Panc1 (cell line): ENCODE measurements at regions not wholly inside any gene's neighbourhood (a gene's known extent, or its start where the extent isn't known, plus 50 kb on each side); places are given as distances from the start of the nearest gene placed in this dataset.

ENCODE experiments used
- ATAC-seq: fragments of 200-7000 bp; cut with Tn5 transposase; 2 replicates; pipeline ENCODE4 v1.9.1; 2020; ENCODE audit warnings: mild to moderate bottlenecking, moderate library complexity
- BruUV-seq: library from RNA; stranded (reverse); fragments of 400-500 nt; replicated peaks from 2 replicates; lab custom pipeline; 2021; lab: Mats Ljungman, UMichigan
- CTCF ChIA-PET: fragments of 300-600 bp; sonication (Branson Sonifier 250); formaldehyde crosslinking; loops from one replicate; lab custom pipeline; 2022; ENCODE audit warnings: antibody characterized with exemption; lab: Charles Lee
- POLR2A ChIA-PET: fragments of 300-600 bp; sonication (Branson Sonifier 250); formaldehyde crosslinking; loops from one replicate; lab custom pipeline; 2022; ENCODE audit warnings: antibody characterized with exemption; lab: Charles Lee
- DNase-seq: peaks from one replicate; pipeline ENCODE4 v3.0.0-alpha.2; 2010; ENCODE audit warnings: low read depth, low spot score
- H3K27ac ChIP-seq: 2 replicates; pipeline ENCODE4 v1.5.1; 2011; ENCODE audit warnings: mild to moderate bottlenecking, low read length, inconsistent platforms
- H3K27me3 ChIP-seq: fragments of 200-500 bp; sonication (Bioruptor generic); 2 replicates; pipeline ENCODE4 v1.6.0; 2014; ENCODE audit warnings: low read length, inconsistent platforms; ENCODE audit not compliant: control insufficient read depth, insufficient read depth
- H3K36me3 ChIP-seq: fragments of 200-500 bp; sonication (Bioruptor generic); 2 replicates; pipeline ENCODE4 v1.5.1; 2014; ENCODE audit warnings: inconsistent platforms, mild to moderate bottlenecking, low read length, moderate library complexity; ENCODE audit not compliant: control insufficient read depth, insufficient read depth
- H3K4me1 ChIP-seq: 2 replicates; pipeline ENCODE4 v1.5.1; 2011; ENCODE audit warnings: inconsistent platforms, mild to moderate bottlenecking, low read length, moderate library complexity; ENCODE audit not compliant: control insufficient read depth, insufficient read depth
- H3K4me3 ChIP-seq, 2 experiments: 2 replicates each; pipeline ENCODE4 v1.5.1; 2011 to 2012; ENCODE audit warnings: low read depth in 2 of 2, low read length in 2 of 2, mild to moderate bottlenecking in 2 of 2, inconsistent platforms in 1 of 2, moderate library complexity in 1 of 2
- H3K9me3 ChIP-seq: fragments of 200-500 bp; sonication (Bioruptor generic); 2 replicates; pipeline ENCODE4 v1.5.1; 2014; ENCODE audit warnings: low read depth, mild to moderate bottlenecking, inconsistent platforms, low read length, moderate library complexity; ENCODE audit not compliant: control insufficient read depth, insufficient read depth
- POLR2AphosphoS5 ChIP-seq: IDR thresholded peaks from 2 replicates; pipeline ENCODE4 v1.6.1; 2012; ENCODE audit warnings: mild to moderate bottlenecking, low read depth, low read length, moderate library complexity
- REST ChIP-seq, 2 experiments: IDR thresholded peaks; 2 replicates each; pipeline ENCODE4 v1.6.1; 2011 to 2012; ENCODE audit warnings: low read depth in 2 of 2, control low read depth in 1 of 2, low read length in 1 of 2, mild to moderate bottlenecking in 1 of 2, moderate library complexity in 1 of 2; ENCODE audit not compliant: insufficient read depth in 1 of 2
- SIN3A ChIP-seq: IDR thresholded peaks from 2 replicates; pipeline ENCODE4 v1.6.1; 2012; ENCODE audit warnings: low read depth, mild to moderate bottlenecking, low read length, moderate library complexity, borderline replicate concordance; ENCODE audit not compliant: insufficient read depth
- TCF7L2 ChIP-seq: IDR thresholded peaks from 2 replicates; pipeline ENCODE4 v1.6.1; 2011; ENCODE audit warnings: mild to moderate bottlenecking, low read depth, low read length, inconsistent platforms
- in situ Hi-C: cut with HindIII; loops from 2 replicates; pipeline ENCODE4 v1.10.0; 2016; ENCODE audit warnings: low sequenced_read_pairs, low pct_unique_long_range_greater_than_20kb
- intact Hi-C: fragments of 100-400 bp; cut with micrococcal nuclease; formaldehyde crosslinking; loops from one replicate; pipeline ENCODE4 v1.10.0; 2022; ENCODE audit not compliant: unreplicated experiment
- TF ChIP-seq, protein P1 (sequence below): fragments of 450-650 bp; IDR thresholded peaks from 2 replicates; pipeline ENCODE4 v1.5.1; 2017; ENCODE audit warnings: mild to moderate bottlenecking

DNA sequence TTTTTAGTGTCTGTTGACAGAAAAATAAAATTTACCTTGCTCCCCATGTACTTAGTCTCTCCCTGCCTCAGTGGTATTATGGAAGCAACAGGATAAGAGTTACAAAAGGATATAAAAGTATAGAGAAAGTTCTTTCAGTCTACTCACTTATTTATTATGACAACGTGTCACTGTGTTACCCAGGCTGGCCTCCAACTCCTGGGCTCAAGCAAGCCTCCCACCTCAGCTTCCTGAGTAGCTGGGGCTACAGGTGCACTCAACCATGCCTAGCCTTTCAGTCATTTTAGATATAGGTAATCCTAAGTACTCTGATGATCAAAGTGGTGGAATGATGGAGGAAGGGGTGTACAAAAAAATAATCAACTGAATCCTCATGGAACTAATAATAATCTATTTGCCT, 215.2 kb upstream of the MKLN1 start:
- Histone ChIP-seq H3K4me3 (no peak overlapping the region), H3K27ac (no peak overlapping the region; the same call in 1 of the 2 replicates), H3K36me3 (no peaks in the 10 kb centered on the region), H3K4me1 (peaks cover 24% of the 10 kb centered on the region), H3K9me3 (no peaks in the 10 kb centered on the region), H3K27me3 (no peaks in the 10 kb centered on the region)
- TF ChIP-seq, protein P1, sequence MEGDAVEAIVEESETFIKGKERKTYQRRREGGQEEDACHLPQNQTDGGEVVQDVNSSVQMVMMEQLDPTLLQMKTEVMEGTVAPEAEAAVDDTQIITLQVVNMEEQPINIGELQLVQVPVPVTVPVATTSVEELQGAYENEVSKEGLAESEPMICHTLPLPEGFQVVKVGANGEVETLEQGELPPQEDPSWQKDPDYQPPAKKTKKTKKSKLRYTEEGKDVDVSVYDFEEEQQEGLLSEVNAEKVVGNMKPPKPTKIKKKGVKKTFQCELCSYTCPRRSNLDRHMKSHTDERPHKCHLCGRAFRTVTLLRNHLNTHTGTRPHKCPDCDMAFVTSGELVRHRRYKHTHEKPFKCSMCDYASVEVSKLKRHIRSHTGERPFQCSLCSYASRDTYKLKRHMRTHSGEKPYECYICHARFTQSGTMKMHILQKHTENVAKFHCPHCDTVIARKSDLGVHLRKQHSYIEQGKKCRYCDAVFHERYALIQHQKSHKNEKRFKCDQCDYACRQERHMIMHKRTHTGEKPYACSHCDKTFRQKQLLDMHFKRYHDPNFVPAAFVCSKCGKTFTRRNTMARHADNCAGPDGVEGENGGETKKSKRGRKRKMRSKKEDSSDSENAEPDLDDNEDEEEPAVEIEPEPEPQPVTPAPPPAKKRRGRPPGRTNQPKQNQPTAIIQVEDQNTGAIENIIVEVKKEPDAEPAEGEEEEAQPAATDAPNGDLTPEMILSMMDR: no peak
- POLR2A ChIA-PET: interaction anchor here (0.6 kb wide), 1 partner anchor 129 kb away, joined by 5 read pairs; no protein-coding TSS in a partner anchor
- ATAC-seq (no peak), DNase-seq (no peak)
- CTCF ChIA-PET: no interaction called here
- intact Hi-C loops: no loop called here
- in situ Hi-C loops: no loop called here
- BruUV-seq: no TSS peak

DNA sequence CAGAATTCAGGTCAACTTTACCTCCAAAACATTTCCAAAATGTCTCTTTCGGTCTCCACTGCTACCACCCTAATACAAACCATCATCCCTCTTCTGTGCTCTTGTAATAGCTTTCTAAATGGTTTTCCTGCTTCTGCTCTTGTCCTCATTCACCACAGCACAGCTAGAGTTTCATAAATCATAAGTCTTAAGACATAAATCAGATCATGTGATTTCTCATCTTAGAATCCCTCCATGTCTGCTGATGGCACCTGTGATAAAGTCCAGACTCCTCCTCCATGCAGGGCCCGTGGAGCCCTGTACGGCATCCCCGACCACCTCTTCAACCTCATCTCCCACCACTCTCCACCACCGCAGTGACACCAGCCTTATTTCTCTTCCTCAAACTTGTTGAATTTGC, 212.3 kb upstream of the MKLN1 start:
- intact Hi-C loops (no loop called here), in situ Hi-C loops (no loop called here)
- ATAC-seq (no peak), DNase-seq (no peak)
- Histone ChIP-seq H3K4me1 (peaks cover 14% of the 10 kb centered on the region), H3K27me3 (no peaks in the 10 kb centered on the region), H3K9me3 (no peaks in the 10 kb centered on the region), H3K4me3 (no peak overlapping the region), H3K36me3 (no peaks in the 10 kb centered on the region), H3K27ac (no peak overlapping the region)
- POLR2A ChIA-PET: no interaction called here
- CTCF ChIA-PET: no interaction called here
- BruUV-seq: no TSS peak
- TF ChIP-seq SIN3A (no peak), REST (IDR thresholded peaks at IDR 0.05; ENCODE audit: insufficient read depth in 1 of 2, low read depth in 2 of 2, low read length in 1 of 2) (no peak), TCF7L2 (no peak)

DNA sequence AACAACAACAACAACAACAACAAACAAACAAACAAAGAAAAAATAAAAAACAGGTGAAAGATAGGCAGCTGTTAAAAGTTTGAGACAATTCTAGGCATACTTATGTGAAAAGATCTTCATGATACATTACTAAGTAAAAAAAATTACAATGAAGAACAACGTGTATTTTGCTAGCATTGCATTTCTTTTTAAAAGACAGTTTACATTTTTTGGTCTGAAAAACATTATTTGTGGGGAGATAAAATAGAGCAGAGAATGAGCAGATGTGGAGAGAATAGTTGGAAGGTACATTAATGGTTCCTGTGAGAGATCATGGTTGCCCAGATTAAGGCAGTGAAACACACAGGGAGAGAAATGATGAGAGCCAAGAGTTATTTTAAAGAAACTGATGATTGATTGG, 210.2 kb upstream of the MKLN1 start:
- in situ Hi-C loops: no loop called here
- CTCF ChIA-PET: no interaction called here

More for the DNA sequence above, 210.2 kb upstream of the MKLN1 start:
- POLR2A ChIA-PET: no interaction called here
- no TSS peak for BruUV-seq
- Histone ChIP-seq H3K36me3 (no peaks in the 10 kb centered on the region), H3K27me3 (no peaks in the 10 kb centered on the region), H3K27ac (no peak overlapping the region), H3K4me1 (no peaks in the 10 kb centered on the region), H3K9me3 (no peaks in the 10 kb centered on the region), H3K4me3 (no peak overlapping the region)
- TF ChIP-seq REST (IDR thresholded peaks at IDR 0.05; ENCODE audit: insufficient read depth in 1 of 2, low read depth in 2 of 2, low read length in 1 of 2) (no peak), TCF7L2 (no peak), POLR2AphosphoS5 (no peak), SIN3A (no peak)
- TF ChIP-seq, protein P1: no peak
- DNase-seq: no peak
- no peak for ATAC-seq
- intact Hi-C loops: no loop called here
